MM.1S (cell line): ENCODE measurements at regions not wholly inside any gene's neighbourhood (a gene's known extent, or its start where the extent isn't known, plus 50 kb on each side); places are given as distances from the start of the nearest gene placed in this dataset.
"Not testable (repeated sequence)": the region's sequence is repeated elsewhere in the genome, so short reads cannot be mapped to it uniquely, and the experiment has no call there.

Experiments used
- CTCF ChIP-seq: fragments of 300-600 bp; sonication (generic); IDR thresholded peaks from 2 replicates; pipeline ENCODE4 v1.5.1; 2016; ENCODE audit warnings: antibody characterized with exemption, low read length, mixed read lengths
- EZH2phosphoT487 ChIP-seq: fragments of 300-600 bp; sonication (generic); IDR thresholded peaks from 2 replicates; pipeline ENCODE4 v1.6.1; 2018; ENCODE audit warnings: antibody characterized with exemption, low read length

DNA sequence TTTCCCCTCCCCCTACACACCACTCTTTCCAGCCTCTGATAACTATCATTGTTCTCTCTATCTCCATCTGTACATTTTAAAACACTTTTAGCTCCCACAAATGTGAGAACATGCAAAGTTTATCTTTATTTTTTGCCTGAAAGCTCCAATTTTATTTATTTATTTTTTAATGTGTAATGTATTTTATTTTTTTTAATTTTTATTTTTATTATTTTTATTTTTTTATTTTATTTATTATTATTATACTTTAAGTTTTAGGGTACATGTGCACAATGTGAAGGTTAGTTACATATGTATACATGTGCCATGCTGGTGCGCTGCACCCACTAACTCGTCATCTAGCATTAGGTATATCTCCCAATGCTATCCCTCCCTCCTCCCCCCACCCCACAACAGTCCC, 340.3 kb upstream of the RIOK2 start:
- TF ChIP-seq EZH2phosphoT487, CTCF: not testable (repeated sequence)
